CD14-positive monocyte (primary cell): ENCODE measurements at regions not wholly inside any gene's neighbourhood (a gene's known extent, or its start where the extent isn't known, plus 50 kb on each side); places are given as distances from the start of the nearest gene placed in this dataset.

Source experiments
- DNase-seq, 3 donors: peaks; one replicate each; pipeline ENCODE4 v3.0.0-alpha.2; 2011 to 2022
- H2AFZ ChIP-seq: 2 replicates; pipeline ENCODE4 v1.6.0; 2012; ENCODE audit warnings: mild to moderate bottlenecking, low read depth, low read length, inconsistent platforms; ENCODE audit not compliant: insufficient read depth, poor library complexity, severe bottlenecking
- H3K27ac ChIP-seq, 2 donors: 1 replicate in 1 of 2; 2 replicates in 1 of 2; pipeline ENCODE4 v1.5.1; 2012 to 2013; ENCODE audit warnings: low read length in 2 of 2, control low read depth in 1 of 2, inconsistent platforms in 1 of 2, low read depth in 1 of 2, mild to moderate bottlenecking in 1 of 2
- H3K27me3 ChIP-seq, 2 donors: one replicate each; pipeline versions ENCODE4 v1.6.0 to v1.6.1; 2011 to 2013; ENCODE audit warnings: low read length in 2 of 2; ENCODE audit not compliant: control insufficient read depth in 2 of 2, insufficient read depth in 2 of 2
- H3K36me3 ChIP-seq, 2 donors: replicated peaks in 1 of 2; 1 replicate in 1 of 2; 2 replicates in 1 of 2; pipeline versions ENCODE4 v1.5.1 to v1.6.1; 2012 to 2013; ENCODE audit warnings: low read length in 2 of 2, control low read depth in 1 of 2, inconsistent platforms in 1 of 2, mild to moderate bottlenecking in 1 of 2; ENCODE audit not compliant: insufficient read depth in 2 of 2, control insufficient read depth in 1 of 2
- H3K4me1 ChIP-seq, 2 donors: 1 replicate in 1 of 2; 2 replicates in 1 of 2; pipeline versions ENCODE4 v1.5.1 to v1.6.1; 2012 to 2013; ENCODE audit warnings: low read length in 2 of 2, control low read depth in 1 of 2, inconsistent platforms in 1 of 2, mild to moderate bottlenecking in 1 of 2, moderate library complexity in 1 of 2; ENCODE audit not compliant: insufficient read depth in 2 of 2, control insufficient read depth in 1 of 2
- H3K4me2 ChIP-seq: replicated peaks from 2 replicates; pipeline ENCODE3; 2012; ENCODE audit warnings: low read length, moderate library complexity, mild to moderate bottlenecking; ENCODE audit not compliant: poor library complexity, severe bottlenecking; ENCODE audit errors: extremely low read depth
- H3K4me3 ChIP-seq, 3 experiments: fragments of 200-600 bp in 1 of 3; sonication (generic) in 1 of 3; replicated peaks in 1 of 3; 1 replicate in 2 of 3; 2 replicates in 1 of 3; pipeline ENCODE4 v1.5.1; 2011 to 2013; ENCODE audit warnings: low read length in 3 of 3, mild to moderate bottlenecking in 3 of 3, control low read depth in 2 of 3, low read depth in 2 of 3, inconsistent platforms in 1 of 3, moderate library complexity in 1 of 3
- H3K79me2 ChIP-seq: 2 replicates; pipeline ENCODE4 v1.6.0; 2012; ENCODE audit warnings: mild to moderate bottlenecking, control low read depth, inconsistent platforms, low read length, moderate library complexity; ENCODE audit not compliant: insufficient read depth
- H3K9ac ChIP-seq: 2 replicates; pipeline ENCODE4 v1.6.0; 2017; ENCODE audit warnings: low read length, mild to moderate bottlenecking; ENCODE audit not compliant: insufficient read depth, poor library complexity, severe bottlenecking
- H3K9me3 ChIP-seq, 2 donors: replicated peaks in 1 of 2; 1 replicate in 1 of 2; 2 replicates in 1 of 2; pipeline versions ENCODE4 v1.5.1 to v1.6.1; 2012 to 2013; ENCODE audit warnings: low read length in 2 of 2, control low read depth in 1 of 2; ENCODE audit not compliant: control insufficient read depth in 1 of 2, insufficient read depth in 1 of 2
- H4K20me1 ChIP-seq: 2 replicates; pipeline ENCODE4 v1.6.0; 2012; ENCODE audit warnings: mild to moderate bottlenecking, low read length, control low read depth, moderate library complexity; ENCODE audit not compliant: insufficient read depth
- H3K27ac Mint-ChIP-seq, 7 donors: one replicate each; pipeline ENCODE4 v1.8.0; 2020; ENCODE audit warnings: mild to moderate bottlenecking in 7 of 7, mixed read lengths in 7 of 7, moderate library complexity in 6 of 7, inconsistent platforms in 2 of 7
- H3K27me3 Mint-ChIP-seq, 3 donors: one replicate each; pipeline ENCODE4 v1.8.0; 2021 to 2022; ENCODE audit warnings: low read depth in 3 of 3, mild to moderate bottlenecking in 3 of 3, mixed read lengths in 3 of 3, moderate library complexity in 3 of 3, inconsistent platforms in 1 of 3
- H3K36me3 Mint-ChIP-seq, 2 donors: one replicate each; pipeline ENCODE4 v1.8.0; 2020; ENCODE audit warnings: mixed read lengths in 2 of 2, inconsistent platforms in 1 of 2, mild to moderate bottlenecking in 1 of 2
- H3K4me1 Mint-ChIP-seq: one replicate; pipeline ENCODE4 v1.8.0; 2020; ENCODE audit warnings: mild to moderate bottlenecking, mixed read lengths
- H3K4me3 Mint-ChIP-seq, 2 donors: one replicate each; pipeline ENCODE4 v1.8.0; 2020; ENCODE audit warnings: mild to moderate bottlenecking in 2 of 2, mixed read lengths in 2 of 2, moderate library complexity in 1 of 2
- H3K9me3 Mint-ChIP-seq, 7 donors: one replicate each; pipeline ENCODE4 v1.8.0; 2020 to 2022; ENCODE audit warnings: mixed read lengths in 7 of 7, mild to moderate bottlenecking in 6 of 7, moderate library complexity in 6 of 7, inconsistent platforms in 2 of 7
- WGBS: methylation state at CpG from one replicate; pipeline ENCODE4 v1.1.5; 2013; ENCODE audit warnings: missing lambda C conversion rate; ENCODE audit not compliant: insufficient coverage; 5-methylcytosine and 5-hydroxymethylcytosine counted together
- intact Hi-C, 2 donors: fragments of 100-400 bp; cut with micrococcal nuclease; formaldehyde crosslinking; loops; one replicate each; pipeline versions ENCODE4 v1.15.0 to v1.15.1; 2023
- TF ChIP-seq, protein P1 (sequence below): fragments of 200-600 bp; IDR thresholded peaks from one replicate; pipeline ENCODE4 v1.8.0; 2022; ENCODE audit warnings: antibody characterized with exemption, mild to moderate bottlenecking

GRCh38 chr15:81945014-81945615 is 100.7 kb downstream of the MEX3B start:
- Histone ChIP-seq H3K27ac (no peak overlapping the region), H3K9ac (no peak overlapping the region)

DNA sequence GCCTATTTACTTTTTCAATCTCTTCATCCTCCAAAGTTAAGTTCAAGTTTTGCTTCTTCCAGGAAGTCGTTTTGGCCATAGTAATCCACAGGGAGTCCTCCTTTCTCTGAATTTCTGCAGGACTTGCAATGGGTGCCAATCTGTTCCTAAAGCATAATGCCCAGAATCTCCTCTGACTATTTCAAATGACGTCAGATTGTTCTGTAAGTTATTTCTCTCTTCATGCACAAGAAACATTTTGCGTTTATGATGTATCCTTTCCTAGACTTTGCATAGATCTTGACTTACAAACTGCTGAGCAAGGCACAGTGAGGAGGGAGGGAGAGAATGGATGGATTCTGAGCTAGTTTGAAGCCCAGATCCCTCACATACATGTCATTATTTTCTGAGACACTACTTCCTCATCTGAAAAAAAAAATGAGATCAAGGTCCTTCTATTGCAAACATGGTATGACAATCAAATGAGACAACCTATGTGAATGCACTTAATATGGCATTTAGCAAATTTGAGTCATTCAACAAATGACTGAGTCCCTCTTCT is 103.1 kb downstream of the MEX3B start:
- peaks cover 3% of the 10 kb centered on the region for H3K4me1 Mint-ChIP-seq
- Histone ChIP-seq H2AFZ (peak overlapping the region; percentile 29), H3K27ac (no peak overlapping the region), H3K79me2 (no peaks in the 10 kb centered on the region), H3K4me1 (peaks cover 3% of the 10 kb centered on the region in 2 donors), H3K4me3 (no peak overlapping the region), H4K20me1 (no peaks in the 10 kb centered on the region), H3K9ac (no peak overlapping the region), H3K4me2 (no peak overlapping the region), H3K36me3 (no peaks in the 10 kb centered on the region), H3K27me3 (no peaks in the 10 kb centered on the region), H3K9me3 (no peaks in the 10 kb centered on the region)
- 30% methylated on average over 1 of the region's 3 CpGs for WGBS
- intact Hi-C loops = no loop called here
- no peak overlapping the region for H3K27ac Mint-ChIP-seq
- H3K9me3 Mint-ChIP-seq = peaks cover 0 to 4% (median 2%) of the 10 kb centered on the region in 7 donors
- TF ChIP-seq, protein P1, sequence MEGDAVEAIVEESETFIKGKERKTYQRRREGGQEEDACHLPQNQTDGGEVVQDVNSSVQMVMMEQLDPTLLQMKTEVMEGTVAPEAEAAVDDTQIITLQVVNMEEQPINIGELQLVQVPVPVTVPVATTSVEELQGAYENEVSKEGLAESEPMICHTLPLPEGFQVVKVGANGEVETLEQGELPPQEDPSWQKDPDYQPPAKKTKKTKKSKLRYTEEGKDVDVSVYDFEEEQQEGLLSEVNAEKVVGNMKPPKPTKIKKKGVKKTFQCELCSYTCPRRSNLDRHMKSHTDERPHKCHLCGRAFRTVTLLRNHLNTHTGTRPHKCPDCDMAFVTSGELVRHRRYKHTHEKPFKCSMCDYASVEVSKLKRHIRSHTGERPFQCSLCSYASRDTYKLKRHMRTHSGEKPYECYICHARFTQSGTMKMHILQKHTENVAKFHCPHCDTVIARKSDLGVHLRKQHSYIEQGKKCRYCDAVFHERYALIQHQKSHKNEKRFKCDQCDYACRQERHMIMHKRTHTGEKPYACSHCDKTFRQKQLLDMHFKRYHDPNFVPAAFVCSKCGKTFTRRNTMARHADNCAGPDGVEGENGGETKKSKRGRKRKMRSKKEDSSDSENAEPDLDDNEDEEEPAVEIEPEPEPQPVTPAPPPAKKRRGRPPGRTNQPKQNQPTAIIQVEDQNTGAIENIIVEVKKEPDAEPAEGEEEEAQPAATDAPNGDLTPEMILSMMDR = no peak
- DNase-seq = no peak
- no peaks in the 10 kb centered on the region for H3K36me3 Mint-ChIP-seq
- no peak overlapping the region for H3K4me3 Mint-ChIP-seq
- peaks cover 0 to 3% (median 2%) of the 10 kb centered on the region in 3 donors for H3K27me3 Mint-ChIP-seq

More at GRCh38 chr15:81945014-81945615, 100.7 kb downstream of the MEX3B start:
- peaks cover 0 to 12% (median 4%) of the 10 kb centered on the region in 7 donors for H3K9me3 Mint-ChIP-seq
- no peak overlapping the region for H2AFZ ChIP-seq
- intact Hi-C loops = no loop called here
- no peak overlapping the region for H3K4me2 ChIP-seq
- peaks cover 12 to 16% of the 10 kb centered on the region in 2 donors for H3K4me1 ChIP-seq
- TF ChIP-seq, protein P1 = no peak
- no peak overlapping the region for H3K27ac Mint-ChIP-seq
- no peaks in the 10 kb centered on the region for H4K20me1 ChIP-seq
- no peaks in the 10 kb centered on the region for H3K9me3 ChIP-seq
- no peaks in the 10 kb centered on the region for H3K36me3 ChIP-seq
- H3K4me3 Mint-ChIP-seq = no peak overlapping the region
- H3K36me3 Mint-ChIP-seq = no peaks in the 10 kb centered on the region
- no peak for DNase-seq
- peaks cover 2 to 3% (median 3%) of the 10 kb centered on the region in 3 donors for H3K27me3 Mint-ChIP-seq
- H3K4me1 Mint-ChIP-seq = peaks cover 16% of the 10 kb centered on the region
- 69% methylated on average over 2 of the region's 6 CpGs for WGBS
- H3K27me3 ChIP-seq = no peaks in the 10 kb centered on the region
- H3K79me2 ChIP-seq = no peaks in the 10 kb centered on the region
- no peak overlapping the region for H3K4me3 ChIP-seq
